NCI-H187 (cell line): ENCODE measurements at regions not wholly inside any gene's neighbourhood (a gene's known extent, or its start where the extent isn't known, plus 50 kb on each side); places are given as distances from the start of the nearest gene placed in this dataset.
"Not testable (repeated sequence)": the region's sequence is repeated elsewhere in the genome, so short reads cannot be mapped to it uniquely, and the experiment has no call there.

Experiments used
- DNase-seq, 2 experiments: peaks; one replicate each; lab custom pipeline; 2025; lab: John Stamatoyannopoulos, UW

DNA sequence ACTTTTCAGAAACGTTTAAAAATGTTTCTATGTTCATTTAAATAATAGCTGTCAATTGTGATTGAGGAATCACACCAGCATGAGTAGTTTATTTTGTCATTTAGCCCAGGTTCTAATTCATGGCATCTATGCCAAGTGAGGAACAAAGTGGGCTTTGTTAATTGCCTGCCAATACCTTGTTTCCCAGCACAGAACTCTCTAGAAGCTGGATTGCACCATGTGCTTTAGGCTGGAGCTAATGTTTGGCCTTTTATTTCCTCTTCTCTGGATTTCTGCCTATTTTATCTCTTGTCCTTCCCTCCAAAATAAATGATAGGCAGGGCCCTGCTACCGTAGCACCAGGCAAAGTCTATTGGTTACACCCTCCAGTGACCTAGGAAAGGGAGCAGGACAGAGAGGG, 109.9 kb upstream of the ITGB1 start:
- no peak for DNase-seq

DNA sequence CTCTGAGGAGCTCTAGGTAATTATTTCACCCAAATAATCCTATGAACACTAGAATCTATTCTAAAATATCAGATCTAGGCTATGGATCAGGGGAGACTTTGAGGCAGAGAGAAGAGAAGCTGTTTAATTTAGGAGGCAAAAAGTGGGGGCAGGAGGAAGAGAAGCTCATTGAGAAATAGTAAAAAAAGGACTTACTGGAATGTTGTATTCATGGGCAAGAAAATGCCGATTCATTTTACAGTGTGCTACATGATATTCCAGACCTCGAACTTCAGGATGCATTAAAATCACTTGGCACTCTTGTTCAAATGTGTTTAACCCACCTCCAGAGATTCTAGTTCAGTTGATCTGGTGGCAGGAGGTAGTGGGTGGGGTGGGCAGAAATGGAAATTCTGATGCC, 109.5 kb upstream of the ITGB1 start:
- no peak for DNase-seq

DNA sequence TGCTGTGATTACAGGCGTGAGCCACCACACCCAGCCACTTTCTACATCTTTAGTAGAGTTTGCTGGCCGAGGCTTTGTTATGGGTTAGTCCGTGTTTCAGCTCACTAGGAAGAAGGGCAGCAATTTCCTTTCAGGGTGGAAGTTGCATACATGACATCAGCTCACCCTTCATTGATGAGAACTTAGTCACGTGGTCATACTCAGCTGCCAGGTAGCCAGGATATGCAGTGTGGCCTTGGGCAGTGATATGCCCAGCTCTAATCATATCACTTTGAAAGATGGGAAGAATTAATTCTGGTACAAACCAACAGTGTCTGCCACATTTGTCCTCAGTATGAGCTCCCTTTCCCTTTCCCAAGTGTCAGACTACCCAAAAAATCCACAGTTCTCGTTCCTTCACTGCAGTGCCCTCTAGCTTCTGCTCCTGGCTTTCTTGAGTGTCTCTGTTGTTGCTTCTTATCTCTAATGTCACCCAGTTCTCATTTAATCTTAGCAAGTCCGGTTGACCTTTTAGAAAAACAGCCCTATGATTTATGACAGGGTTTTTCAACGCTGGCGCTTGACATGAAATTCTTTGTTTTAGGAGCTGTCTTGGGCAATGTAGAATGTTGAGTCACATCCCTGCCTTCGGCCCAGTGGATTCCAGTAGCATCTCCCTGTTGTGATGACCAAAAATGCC, 108.7 kb upstream of the ITGB1 start:
- DNase-seq, result no peak

DNA sequence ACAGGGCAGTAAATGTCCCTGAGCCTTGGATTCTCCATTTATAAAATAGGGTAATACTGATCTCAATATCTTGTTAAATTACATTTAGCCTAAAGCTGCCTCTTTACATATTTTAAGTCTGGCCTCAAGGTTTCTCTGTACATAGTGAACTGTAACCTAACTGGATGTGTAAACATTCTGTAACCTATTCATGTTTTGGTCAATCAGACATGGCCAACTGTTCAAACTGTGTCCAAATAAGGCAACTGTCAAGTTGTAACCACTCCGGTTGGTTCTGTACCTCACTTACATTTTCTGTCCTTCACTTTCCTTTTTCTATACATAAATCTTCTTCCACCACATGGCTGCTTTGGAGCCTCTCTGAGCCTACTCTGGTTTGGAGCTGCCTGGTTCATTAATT, 107.1 kb upstream of the ITGB1 start:
- DNase-seq, result no peak

DNA sequence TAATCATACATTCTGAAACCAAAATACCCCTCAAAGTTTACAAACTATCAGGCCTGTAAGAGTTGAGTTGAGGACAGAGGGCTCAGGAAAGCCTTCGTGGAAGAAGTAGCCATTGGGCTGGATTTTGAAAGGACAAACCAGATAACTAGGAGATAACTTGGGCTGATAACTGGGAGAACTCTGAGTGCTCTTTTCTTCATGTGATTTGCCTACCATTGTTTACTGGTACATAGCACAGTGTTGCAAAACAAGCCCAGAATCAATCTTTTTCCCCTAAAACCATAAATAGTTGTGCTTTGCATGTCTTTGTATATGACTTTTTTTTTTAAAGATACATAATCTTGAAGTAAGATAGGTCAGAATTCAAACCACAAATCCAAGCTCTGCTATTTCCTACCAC, 106.7 kb upstream of the ITGB1 start:
- no peak for DNase-seq

DNA sequence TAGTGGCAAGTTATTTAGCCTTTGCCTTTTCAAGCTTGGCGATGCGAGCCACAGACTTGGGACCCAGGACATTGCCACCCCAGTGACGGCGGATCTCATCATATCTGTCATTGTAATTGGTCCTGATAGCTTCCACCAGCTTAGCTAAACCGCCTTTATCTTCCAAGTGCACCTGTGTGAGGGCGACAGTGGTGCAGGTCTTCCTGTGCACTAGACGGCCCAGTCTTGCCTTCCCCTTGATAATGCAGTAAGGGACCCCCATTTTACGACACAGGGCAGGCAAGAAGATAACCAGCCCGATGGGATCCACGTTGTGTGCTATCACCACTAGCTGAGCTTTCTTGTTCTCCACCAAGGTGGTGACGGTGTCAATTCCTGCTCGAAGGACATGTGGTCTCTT, 99.6 kb upstream of the ITGB1 start:
- no peak for DNase-seq

DNA sequence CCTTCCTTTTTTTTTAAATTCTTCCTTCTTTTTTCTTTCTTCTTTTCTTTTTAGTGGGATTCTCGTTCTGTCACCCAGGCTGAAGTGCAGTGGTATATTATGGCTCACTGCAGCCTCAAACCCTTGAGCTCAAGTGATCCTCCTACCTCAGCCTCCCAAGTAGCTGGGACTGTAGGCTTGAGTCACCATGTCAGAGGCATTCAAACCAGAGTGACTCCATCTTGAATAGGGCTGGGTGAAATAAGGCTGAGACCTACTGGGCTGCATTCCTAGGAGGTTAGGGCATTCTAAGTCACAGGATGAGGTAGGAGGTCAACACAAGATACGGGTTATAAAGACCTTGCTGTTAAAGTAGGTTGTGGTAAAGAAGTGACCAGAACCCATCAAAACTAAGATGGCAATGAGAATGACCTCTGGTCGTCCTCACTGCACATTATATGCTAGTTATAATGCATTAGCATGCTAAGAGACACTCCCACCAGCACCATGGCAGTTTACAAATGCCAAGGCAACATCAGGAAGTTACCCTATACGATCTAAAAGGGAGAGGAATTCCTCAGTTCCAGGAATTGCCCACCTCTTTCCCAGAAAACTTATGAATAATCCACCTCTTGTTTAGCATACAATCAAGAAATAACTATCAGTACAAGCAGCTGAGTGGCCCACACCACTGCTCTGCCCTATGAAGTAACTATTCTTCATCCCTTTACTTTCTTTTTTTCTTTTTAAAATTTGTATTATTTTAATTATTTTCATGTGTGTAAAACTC, 99.0 kb upstream of the ITGB1 start:
- DNase-seq, result no peak

DNA sequence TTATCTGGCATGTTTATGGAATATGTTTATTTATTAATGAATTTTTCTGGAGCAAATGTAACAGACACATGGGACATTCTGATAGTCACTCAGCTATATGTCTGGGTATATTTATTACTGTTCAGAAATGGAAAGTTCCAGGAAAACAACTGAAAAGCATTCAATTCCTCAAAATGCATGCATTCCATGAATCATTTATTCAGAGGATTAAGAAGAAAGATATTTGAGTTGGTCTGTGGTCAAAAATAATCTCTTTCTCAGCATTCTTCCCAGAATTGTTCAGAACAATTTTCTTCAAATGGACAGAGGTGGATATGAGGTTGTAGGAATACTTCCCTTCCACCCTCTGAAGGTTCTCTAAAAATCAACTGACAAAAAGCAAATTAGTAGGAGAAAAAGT, 97.6 kb upstream of the ITGB1 start:
- no peak for DNase-seq

DNA sequence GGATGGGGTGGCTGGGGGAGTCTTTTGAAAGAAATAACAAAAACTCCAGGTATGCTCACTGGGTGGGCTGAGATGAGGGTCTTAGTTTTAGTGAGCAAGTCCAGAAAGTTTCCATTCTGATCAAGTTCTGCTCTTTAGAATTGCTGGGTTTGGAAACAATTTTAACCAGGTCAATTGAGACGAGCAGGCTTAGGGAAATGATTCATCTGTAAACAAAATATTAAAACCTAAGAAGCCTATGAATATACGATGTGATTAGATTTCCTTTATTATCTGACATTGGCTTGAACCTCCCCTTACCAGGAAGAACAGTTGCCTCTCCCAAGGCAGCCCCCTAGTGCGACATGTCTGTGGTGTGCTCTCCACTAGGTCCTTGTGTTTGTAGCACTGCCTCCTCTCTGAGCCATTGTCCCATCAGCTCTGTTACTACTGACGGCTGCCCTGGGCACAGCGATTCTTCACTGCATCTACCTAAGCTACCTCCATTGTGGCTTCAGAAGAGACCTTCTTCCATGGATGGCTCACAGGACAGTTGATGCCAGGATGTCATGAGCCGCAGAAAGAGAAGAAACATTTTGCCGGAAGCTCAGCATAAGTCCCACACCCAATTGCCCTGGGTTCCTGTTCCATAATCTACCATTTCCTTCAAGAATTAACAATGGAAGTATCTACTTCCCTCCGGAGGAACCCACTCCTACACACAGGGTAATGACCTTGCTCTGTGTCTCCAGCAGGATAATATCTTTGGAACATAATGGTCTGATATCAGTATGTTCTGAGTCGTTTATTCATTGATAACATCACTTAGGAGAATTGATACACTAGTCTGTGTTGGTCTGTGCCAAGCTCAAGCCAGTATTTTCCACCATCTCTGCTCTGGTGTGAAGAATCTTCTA, 95.1 kb upstream of the ITGB1 start:
- DNase-seq, result no peak

DNA sequence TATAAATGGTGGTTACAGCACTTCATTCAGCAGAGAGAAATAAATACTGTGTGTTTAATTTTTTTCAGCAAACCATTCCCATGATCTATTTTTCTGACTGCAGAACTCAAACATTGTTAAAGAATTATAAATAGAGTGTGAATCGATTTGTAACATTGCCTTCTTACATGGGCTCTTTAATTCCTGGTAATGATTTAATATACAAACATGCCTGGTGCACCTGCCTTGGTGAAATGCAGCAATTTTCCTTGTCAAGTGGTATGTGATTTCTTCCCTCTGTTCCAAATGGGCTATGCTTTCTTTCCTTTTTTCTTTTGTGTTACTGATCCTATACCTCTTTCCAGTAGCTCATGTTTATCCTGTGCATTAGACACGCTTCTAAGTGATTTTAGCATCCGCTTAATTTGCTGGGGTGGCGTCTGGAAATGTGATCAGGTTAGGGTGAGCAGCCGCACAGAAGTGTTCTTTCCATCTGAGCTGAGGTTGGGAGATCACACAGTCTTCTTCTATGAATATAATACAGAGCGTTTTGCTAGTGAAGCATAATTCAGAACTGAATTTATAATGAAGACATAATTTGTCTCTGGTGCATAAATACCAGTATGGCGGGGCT, 94.3 kb upstream of the ITGB1 start:
- DNase-seq, result peak in 1 of 2 experiments; percentile 1

DNA sequence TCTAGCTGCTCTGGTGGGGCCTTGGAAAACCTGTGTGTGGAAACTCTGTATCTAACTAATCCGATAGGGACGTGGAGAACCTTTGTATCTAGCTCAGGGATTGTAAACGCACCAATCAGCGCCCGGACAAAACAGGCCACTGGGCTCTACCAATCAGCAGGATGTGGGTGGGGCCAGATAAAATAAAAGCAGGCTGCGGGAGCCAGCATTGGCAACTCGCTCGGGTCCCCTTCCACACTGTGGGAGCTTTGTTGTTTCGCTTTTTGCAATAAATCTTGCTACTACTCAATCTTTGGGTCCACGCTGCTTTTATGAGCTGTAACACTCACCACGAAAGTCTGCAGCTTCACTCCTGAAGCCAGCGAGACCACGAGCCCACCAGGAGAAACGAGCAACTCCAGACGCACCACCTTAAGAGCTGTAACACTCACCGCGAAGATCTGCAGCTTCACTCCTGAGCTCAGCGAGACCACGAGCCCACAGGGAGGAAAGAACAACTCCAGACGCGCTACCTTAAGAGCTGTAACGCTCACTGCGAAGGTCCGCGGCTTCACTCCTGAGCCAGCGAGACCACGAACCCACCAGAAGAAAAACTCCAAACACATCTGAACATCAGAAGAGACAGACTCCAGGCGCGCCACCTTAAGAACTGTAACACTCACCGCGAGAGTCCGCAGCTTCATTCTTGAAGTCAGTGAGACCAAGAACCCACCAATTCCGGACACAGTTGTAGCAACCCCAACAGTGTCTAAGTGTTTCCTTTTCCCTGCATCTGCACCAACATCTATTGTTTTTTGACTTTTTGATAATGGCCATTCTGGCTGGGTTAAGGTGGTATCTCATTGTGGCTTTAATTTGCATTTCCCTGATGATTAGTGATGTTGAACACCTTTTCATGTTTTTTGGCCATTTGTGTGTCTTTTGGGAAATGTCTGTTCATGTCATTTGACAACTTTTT, 92.2 kb upstream of the ITGB1 start:
- not testable (repeated sequence) for DNase-seq

DNA sequence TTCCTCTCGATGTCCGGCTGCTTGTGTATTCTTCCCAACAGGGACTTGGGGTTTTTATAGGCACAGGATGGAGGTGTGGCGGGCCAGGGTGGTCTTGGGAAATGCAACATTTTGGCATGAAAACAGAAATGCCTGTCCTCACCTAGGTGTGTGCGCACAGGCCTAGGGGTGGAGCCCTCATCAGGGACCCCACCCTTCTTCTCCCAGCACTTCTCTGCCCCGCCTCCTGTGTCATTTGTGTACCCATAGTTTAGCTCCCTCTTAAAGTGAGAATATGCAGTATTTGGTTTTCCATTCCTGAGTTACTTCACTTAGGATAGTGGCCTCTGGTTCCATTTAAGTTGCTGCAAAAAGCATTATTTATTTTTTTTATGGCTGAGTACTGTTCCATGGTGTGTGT, 90.2 kb upstream of the ITGB1 start:
- no peak for DNase-seq

DNA sequence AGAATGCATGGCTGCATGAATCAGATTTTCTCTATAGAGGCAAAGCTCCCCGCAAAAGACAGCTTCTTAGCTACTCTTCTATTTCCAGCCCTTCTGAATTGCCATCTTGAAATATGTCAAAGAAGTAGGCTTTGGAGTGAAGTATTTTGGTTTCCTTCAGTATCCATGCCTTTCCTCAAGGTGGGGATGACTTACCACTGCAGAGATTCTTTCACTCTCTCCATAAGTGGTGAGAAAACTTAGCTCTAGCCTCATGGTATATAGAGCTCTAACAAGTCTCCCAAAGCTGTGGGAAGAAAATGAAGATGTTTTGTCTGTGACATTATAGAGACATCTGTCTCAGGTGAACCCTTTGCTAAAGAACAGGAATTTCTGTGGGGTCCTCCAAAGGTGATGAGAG, 89.6 kb upstream of the ITGB1 start:
- no peak for DNase-seq

DNA sequence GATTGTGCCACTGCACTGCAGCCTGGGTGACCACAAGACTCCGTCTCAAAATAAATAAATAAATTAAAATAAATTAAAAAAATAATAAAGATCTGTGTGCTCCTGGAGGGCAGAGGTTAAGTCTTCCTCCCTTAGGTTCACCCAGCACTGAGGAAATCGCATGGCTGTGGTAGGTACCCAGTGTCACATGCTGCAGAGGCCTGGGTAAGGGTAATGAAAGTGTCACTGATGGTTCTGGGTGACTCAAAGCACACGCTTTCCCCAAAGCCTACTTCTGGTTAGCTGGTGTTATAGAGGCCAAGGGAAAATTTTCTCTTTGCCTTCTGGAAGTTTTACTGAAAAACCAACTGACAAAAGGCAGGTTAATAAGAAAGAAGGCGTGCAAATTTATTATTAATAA, 88.8 kb upstream of the ITGB1 start:
- DNase-seq, result no peak

DNA sequence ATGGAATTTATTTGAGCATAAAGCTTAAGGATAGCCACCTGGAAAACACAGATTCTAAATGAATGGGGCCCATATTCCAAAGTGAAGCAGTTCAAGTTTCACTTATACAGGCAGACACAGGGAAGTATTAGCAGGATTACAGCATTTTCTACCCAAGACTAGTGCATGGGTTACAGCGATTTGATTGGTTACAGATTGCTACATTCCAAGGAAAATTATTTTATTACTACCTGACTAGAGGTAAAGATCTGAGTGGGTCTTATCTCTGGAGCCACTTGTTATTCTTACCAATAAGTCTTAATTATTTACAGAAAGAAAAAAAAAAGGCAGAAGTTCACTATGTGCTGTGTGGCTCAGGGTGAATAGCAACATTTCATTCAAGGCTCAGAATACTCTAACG, 87.4 kb upstream of the ITGB1 start:
- DNase-seq, result no peak

DNA sequence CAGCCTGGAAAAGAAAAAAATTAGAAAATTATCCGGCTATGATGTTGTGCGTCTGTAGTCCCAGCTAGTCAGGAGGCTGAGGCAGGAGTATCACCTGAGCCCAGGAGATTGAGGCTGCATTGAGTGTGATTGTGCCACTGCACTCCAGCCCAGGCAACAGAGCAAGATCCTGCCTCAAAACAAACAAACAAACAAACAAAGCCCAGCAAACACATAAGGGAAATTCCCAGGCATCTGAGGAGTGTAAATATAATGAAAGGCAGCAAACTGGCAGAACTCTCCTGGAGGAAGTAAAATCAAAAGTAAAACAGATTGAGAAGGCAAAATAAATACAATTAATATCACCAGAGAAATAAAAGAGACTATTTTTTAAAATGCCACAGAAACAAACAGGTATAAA, 84.5 kb upstream of the ITGB1 start:
- no peak for DNase-seq

DNA sequence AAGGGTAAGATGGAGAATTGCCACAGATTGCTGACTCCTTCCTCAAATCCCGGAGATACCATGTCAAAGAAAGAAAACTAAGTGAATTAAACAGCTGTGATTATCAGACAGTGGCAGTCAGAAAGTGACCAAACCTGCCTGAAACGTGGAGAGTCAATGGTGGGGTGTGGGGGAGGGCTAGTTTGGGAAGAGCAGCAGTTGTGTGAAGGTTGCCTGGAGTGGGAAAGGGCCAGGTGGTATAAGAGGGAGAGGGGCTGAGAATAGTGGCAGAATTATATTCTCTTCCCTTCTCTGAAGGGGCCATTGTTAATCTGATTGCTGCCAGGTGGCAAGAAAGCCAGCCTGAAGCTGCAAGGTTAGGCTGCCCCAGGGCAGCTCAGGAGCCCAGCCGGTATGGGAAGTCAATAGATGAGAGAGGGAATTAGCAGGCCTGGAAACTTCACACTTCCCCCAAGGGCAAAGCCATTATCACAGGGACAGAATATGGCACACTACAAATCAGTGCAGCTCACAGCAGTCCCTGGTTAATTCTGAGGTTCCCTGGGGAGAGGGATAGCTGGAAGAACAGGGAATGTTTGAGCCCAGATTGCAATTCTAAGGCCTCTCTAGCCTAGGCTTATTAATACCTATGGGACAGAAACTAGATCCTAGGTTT, 83.9 kb upstream of the ITGB1 start:
- DNase-seq, result no peak

DNA sequence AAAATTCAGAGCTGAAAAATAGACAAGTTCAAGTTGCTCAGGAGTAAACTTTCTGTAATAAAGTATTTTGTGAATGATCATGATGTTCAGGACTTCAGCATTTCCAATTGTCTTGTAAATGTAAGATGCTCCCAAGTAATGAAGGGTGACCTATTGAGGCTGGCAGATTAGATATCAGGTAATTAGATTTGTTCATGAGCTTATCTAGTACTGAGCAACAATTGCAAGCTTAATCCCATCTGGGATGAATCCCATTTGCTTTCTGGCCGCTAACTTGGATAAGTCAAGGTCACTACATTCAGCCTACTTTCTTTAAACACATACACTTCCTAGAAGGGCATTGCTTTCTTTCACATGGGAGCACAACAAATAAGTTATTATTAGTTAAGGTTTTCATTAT, 82.4 kb upstream of the ITGB1 start:
- no peak for DNase-seq

DNA sequence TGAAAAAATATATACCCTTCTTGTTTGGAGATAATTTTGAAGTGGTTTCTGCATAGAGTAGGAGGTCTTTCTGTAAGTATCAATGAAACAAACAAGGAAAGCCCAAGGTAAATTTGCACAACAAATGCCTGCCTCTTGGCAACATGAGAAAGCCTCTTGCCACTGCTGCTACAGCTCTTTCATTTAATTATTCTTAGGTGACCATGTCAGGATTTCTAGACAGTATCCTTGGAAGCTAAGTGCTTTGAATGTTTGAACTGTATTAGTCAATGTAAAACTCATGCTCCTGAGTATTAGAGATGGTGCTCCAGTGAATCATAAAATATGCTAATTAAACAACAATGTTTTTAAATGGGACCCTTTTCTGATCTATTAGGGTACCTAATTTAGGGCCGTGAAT, 81.2 kb upstream of the ITGB1 start:
- no peak for DNase-seq

DNA sequence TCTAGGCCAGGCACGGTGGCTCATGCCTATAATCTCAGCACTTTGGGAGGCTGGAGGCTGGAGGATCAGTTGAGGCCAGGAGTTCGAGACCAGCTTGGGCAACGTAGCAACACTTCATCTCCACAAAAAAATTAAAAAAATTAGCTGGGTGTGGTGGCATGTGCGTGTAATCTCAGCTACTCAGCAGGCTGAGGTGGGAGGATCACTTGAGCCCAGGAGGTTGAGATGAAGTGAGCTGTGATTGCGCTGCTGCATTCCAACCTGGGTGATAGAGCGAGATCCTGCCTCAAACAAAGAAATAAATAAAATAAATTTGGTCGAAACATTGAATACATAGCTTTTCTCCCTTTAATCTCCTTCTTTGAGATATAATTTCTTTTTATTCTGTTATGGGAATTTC, 80.6 kb upstream of the ITGB1 start:
- DNase-seq, result no peak

DNA sequence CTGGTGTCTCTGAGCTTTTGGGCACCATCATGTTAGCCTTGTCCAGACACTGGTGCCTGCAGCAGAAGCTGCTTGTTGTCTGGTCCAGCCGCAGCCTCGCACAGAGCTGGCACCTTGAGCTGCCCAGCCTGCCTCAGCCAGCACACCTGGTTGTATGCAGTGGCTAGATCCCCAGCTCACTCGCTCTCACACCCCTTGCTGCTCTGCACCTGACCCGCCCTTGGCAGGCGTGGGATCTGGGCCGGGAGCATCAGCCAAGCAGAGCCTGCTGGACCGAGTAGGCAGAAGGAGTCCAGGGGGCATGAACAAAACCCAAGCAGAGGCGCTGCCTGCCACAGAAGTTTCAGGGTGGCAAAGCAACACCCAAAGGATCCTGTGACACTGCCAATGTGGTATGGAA, 79.7 kb upstream of the ITGB1 start:
- DNase-seq, result no peak
